ENCODE measurements at regions not wholly inside any gene's neighbourhood (a gene's known extent, or its start where the extent isn't known, plus 50 kb on each side); places are given as distances from the start of the nearest gene placed in this dataset.

- no peak for TF ChIP-seq SP7 (tag by site-specific recombination; IDR thresholded peaks at IDR 0.05)
Observed at GRCh38 chr21:39011911-39012310, 171.3 kb downstream of the PSMG1 start (continued).

GRCh38 chr21:39010629-39011404, 172.4 kb downstream of the PSMG1 start:
- CTCF ChIA-PET: interaction anchor here (0.7 kb wide), 1 partner anchor 33 kb away, joined by 5 read pairs; no protein-coding TSS in a partner anchor
- H3K36me3 ChIP-seq (ENCODE audit: control insufficient read depth in 2 of 2, insufficient read depth in 1 of 2, low read length in 2 of 2): no peaks in the 10 kb centered on the region
- POLR2A ChIA-PET: no interaction called here
- no peaks in the 10 kb centered on the region for H3K9me3 ChIP-seq (ENCODE audit: control insufficient read depth, insufficient read depth, low read depth, low read length)
- H3K27ac ChIP-seq (ENCODE audit: extremely low read depth, low read depth, low read length): no peak overlapping the region
- TF ChIP-seq ZBTB48 (tag by site-specific recombination; IDR thresholded peaks at IDR 0.05) (no peak), ZEB2 (tag by site-specific recombination; IDR thresholded peaks at IDR 0.05) (no peak), ZNF112 (tag by site-specific recombination; IDR thresholded peaks at IDR 0.05) (no peak), SP3 (tag by site-specific recombination; IDR thresholded peaks at IDR 0.05) (no peak), ZNF704 (tag by site-specific recombination; IDR thresholded peaks at IDR 0.05) (no peak), ZBTB1 (tag by site-specific recombination; IDR thresholded peaks at IDR 0.05) (no peak), ZNF791 (tag by site-specific recombination; IDR thresholded peaks at IDR 0.05) (no peak), ZNF398 (tag by site-specific recombination; IDR thresholded peaks at IDR 0.05) (no peak), ZNF555 (tag by site-specific recombination; conservative IDR thresholded peaks at IDR 0.05) (no peak), ZNF785 (tag by site-specific recombination; IDR thresholded peaks at IDR 0.05) (no peak)
- no peak overlapping the region for H3K4me3 ChIP-seq (ENCODE audit: low read depth, low read length)
- H3K4me1 ChIP-seq (ENCODE audit: control insufficient read depth, insufficient read depth, low read length): no peaks in the 10 kb centered on the region

- no peak overlapping the region for H3K4me3 ChIP-seq (ENCODE audit: low read depth, low read length)
- ChIA-PET CTCF (no interaction called here), POLR2A (no interaction called here)
- no peak overlapping the region for H3K27ac ChIP-seq (ENCODE audit: extremely low read depth, low read depth, low read length)
- TF ChIP-seq ZNF16 (tag by site-specific recombination; IDR thresholded peaks at IDR 0.05; ENCODE audit: low read depth) (no peak), PRDM4 (tag by site-specific recombination; IDR thresholded peaks at IDR 0.05) (no peak), AEBP2 (tag by site-specific recombination; IDR thresholded peaks at IDR 0.05; ENCODE audit: borderline replicate concordance) (no peak), ZNF670 (tag by site-specific recombination; IDR thresholded peaks at IDR 0.05; ENCODE audit: low read depth) (no peak), ZFHX2 (tag by site-specific recombination; conservative IDR thresholded peaks at IDR 0.05) (peak; percentile 62), EGR2 (tag by site-specific recombination; IDR thresholded peaks at IDR 0.05; ENCODE audit: low read depth) (peak; percentile 69; the same call in 1 of the 2 replicates), ZBTB26 (tag by site-specific recombination; optimal IDR thresholded peaks at IDR 0.05) (no peak)
- H3K4me1 ChIP-seq (ENCODE audit: control insufficient read depth, insufficient read depth, low read length): no peaks in the 10 kb centered on the region; the same call in 1 of the 2 replicates
- no peaks in the 10 kb centered on the region for H3K36me3 ChIP-seq (ENCODE audit: control insufficient read depth in 2 of 2, insufficient read depth in 1 of 2, low read length in 2 of 2)
- no peaks in the 10 kb centered on the region for H3K9me3 ChIP-seq (ENCODE audit: control insufficient read depth, insufficient read depth, low read depth, low read length)
Observed at GRCh38 chr21:39009587-39010225, 173.5 kb downstream of the PSMG1 start.
